Left cardiac atrium (tissue), 4 donors: ENCODE measurements at regions not wholly inside any gene's neighbourhood (a gene's known extent, or its start where the extent isn't known, plus 50 kb on each side); places are given as distances from the start of the nearest gene placed in this dataset.

ENCODE experiments used
- ATAC-seq, 2 donors: fragments of 200-7000 bp; cut with Tn5 transposase; one replicate each; pipeline ENCODE4 v1.9.1; 2020; ENCODE audit warnings: mild to moderate bottlenecking in 2 of 2, moderate library complexity in 2 of 2
- DNase-seq: peaks from one replicate; pipeline ENCODE4 v3.0.0-alpha.2; 2020
- intact Hi-C, 2 donors: fragments of 100-400 bp; cut with DNase I; formaldehyde crosslinking; loops; one replicate each; pipeline versions ENCODE4 v1.14.1 to v1.15.1; 2022 to 2023
- donor health status: DM: no; HTN: yes; CAD: no.
- donor health status: DM: no; HTN: yes; CAD: no; lungs with severe emphysema.
- donor health status: DM: yes; HTN: yes; CAD: no.
- donor health status: Dilated cardiomyopathy.

- DNase-seq (no peak), ATAC-seq (no peak)
- intact Hi-C loops: no loop called here
Observed at GRCh38 chr4:23567338-23567737, 322.5 kb downstream of the PPARGC1A start.

GRCh38 chr4:23560748-23561147 is 329.1 kb downstream of the PPARGC1A start:
- no peak for DNase-seq
- intact Hi-C loops: no loop called here
- ATAC-seq: no peak

- intact Hi-C loops: no loop called here
Observed at GRCh38 chr4:23558101-23558500, 331.7 kb downstream of the PPARGC1A start.

GRCh38 chr4:23547601-23548000 is 342.2 kb downstream of the PPARGC1A start:
- no peak for ATAC-seq
- no peak for DNase-seq
- intact Hi-C loops: no loop called here

More at GRCh38 chr4:23558101-23558500, 331.7 kb downstream of the PPARGC1A start:
- DNase-seq (no peak), ATAC-seq (no peak)

GRCh38 chr4:23547096-23547495 is 342.8 kb downstream of the PPARGC1A start:
- intact Hi-C loops: no loop called here
- ATAC-seq: no peak
- DNase-seq: no peak

DNA sequence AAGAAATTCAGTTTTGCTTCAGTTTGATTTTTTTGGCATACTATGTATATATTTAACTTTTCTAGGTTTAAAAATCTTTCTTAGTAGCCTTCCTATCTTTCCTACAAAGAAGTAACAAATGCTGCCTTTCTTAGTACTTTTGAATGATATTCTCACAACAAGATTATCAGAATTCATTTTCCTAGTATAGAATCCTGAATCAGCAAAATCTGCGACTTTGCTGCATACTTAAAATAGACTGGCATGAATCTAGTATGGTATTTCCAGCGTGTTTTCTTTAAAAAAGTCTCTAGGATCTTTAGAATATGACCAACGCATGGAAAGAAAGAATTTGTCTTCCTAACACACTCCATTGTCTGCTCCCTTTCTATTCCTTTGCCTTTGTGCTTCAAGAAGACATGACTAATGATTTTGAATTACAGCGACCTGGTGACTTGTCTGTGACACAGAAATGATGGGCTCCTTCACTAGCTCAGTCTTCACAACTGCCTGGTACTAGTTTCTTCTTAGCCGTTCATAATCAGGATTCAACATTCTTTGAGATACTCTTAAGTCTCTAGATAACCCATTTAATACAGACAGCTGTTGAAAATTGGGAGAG is 349.8 kb downstream of the PPARGC1A start:
- DNase-seq: no peak
- ATAC-seq: no peak
- intact Hi-C loops: no loop called here

- DNase-seq: no peak
- intact Hi-C loops: no loop called here
- no peak for ATAC-seq
Observed at GRCh38 chr4:23533859-23534258, 356.0 kb downstream of the PPARGC1A start.

DNA sequence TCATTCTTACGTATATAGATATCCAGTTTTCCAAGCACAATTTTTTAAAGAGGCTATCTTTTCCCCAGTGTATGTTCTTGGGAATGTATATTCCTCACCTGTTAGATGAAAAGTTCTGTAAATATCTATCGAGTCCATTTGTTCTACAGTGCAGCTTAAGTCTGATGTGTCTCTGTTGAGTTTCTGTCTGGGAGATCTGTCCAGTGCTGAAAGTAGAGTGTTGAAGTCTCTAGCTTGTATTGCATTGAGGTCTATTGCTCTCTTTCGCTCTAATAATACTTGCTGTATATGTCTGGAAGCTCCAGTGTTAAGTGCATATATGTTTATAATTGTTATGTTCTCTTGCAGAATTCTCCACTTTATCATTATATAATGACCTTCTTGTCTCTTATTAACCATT is 373.1 kb downstream of the PPARGC1A start:
- intact Hi-C loops: no loop called here
- DNase-seq (no peak), ATAC-seq (no peak)

- ATAC-seq: no peak
- intact Hi-C loops: no loop called here
- no peak for DNase-seq
Observed at GRCh38 chr4:23504083-23504482, 385.8 kb downstream of the PPARGC1A start.

GRCh38 chr4:23500894-23501449 is 388.9 kb downstream of the PPARGC1A start:
- DNase-seq (no peak), ATAC-seq (peak in 1 of 2 donors; percentile 30)

GRCh38 chr4:23485801-23486200 is 404.0 kb downstream of the PPARGC1A start:
- ATAC-seq (peak; percentile 40 to 81), DNase-seq (peak; percentile 44)
- intact Hi-C loops: no loop called here

More at GRCh38 chr4:23500894-23501449, 388.9 kb downstream of the PPARGC1A start:
- intact Hi-C loops: no loop called here

DNA sequence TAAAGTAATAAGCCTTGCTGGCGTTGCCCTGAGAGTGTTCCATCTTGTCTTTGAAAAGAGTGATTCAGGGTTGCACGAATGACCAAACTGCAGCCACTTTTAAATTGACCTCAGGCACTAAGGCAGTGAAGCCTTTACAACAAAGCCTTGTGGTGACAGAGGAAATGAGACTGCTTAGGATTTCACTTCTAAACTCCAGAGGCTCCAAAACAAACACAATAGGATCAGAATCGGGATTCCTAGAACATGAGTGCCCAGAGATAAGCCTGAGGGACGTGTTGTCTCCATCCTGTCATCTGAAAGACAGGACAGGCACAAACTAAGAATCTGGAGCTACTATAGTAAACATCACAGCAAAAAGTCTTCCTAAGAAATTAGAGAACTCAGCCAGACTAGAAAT is 405.2 kb downstream of the PPARGC1A start:
- intact Hi-C loops: no loop called here
- DNase-seq (no peak), ATAC-seq (peak in 1 of 2 donors; percentile 52)

DNA sequence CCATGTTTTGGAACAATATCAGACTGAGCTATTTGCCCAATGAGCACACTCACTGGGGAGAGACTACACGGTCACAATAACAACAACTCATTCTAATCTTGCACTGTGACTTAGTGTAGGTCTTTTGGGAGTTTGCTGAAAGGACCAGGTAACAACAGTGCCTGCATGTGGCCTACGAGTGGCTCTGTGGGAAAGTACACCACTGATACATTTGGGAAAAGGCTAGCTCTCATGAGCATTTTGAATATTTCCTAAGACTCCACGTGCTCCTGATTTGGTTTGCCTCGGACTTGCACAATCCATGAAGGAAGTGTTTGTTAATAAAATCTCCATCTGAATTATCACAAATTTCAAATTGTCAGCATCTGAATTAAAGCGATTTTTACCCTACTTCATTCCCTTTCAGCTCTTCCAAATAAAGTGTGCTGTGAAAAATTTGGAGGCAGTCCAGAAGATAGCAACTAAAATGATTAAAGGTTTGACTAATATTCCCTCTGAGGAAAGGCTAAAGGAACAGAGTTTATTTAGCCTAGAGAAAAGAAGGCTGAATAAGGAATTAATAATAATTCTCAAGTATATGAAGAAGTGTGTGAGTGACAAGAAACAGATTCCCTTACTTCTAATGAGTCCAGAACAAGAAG is 406.4 kb downstream of the PPARGC1A start:
- DNase-seq (no peak), ATAC-seq (peak; percentile 55 to 76)
- intact Hi-C loops: no loop called here

DNA sequence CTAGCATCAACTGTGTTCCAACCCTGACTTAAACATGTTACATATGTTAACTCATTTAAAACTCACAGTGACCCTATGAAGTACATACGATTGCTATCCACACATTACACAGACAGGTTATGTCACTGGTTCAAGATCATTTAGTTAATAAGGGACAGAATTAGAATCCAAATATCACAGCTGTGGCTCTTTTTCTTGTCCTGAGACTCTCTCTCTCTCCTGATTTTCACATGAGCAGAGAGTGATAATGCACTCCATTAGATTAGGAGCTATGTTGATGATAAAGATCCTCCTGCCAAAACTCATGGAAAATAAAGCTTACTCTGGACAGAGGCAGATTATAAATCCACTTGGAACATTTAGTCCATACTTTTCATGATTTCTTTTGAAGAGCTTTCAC is 408.3 kb downstream of the PPARGC1A start:
- ATAC-seq (no peak), DNase-seq (no peak)
- intact Hi-C loops: no loop called here

DNA sequence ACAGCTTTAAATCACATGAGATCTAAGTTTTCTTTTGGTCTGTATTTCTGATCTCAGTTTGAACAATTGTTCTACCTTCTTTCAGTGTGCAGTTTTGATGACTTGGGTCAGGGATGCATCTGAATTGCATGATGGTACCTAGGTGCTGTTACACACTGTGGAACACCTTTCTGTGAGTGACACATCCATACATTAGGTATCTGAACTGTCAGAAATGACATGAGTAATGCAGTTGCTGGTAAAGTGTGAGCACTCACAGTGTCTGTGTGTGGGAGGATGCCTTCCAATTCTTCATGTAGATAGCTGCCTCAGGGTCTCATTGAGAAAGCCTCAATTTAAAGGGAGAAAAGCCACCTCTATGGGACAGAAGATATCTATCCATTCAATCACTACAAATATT is 411.9 kb downstream of the PPARGC1A start:
- ATAC-seq (no peak), DNase-seq (no peak)
- intact Hi-C loops: no loop called here

DNA sequence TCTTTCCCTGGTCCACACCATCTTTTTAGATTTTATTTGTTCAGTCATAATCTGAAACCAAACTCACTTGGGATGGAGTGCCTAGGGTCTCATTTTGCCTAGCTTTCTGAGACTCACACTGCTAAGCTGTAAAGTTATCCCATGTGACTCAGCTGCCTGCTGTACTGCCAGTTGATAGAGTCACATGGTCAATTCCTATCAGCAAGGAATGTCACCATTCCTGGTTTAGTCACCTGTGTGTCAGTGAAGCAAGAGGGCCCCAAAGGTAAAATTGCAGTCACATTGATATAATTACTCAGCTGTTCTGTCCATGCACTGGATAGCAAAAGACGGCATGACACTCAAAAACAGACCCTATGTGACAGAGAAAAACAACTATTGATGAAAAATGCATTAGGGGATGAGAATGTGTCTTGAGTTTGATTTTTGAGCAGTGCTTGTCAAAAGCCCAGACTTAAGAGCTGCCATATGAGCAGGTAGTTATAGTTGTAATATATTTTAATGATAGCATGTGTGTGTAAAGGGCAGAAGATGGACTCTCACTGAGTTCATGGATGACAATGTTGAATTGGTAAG is 413.2 kb downstream of the PPARGC1A start:
- DNase-seq (no peak), ATAC-seq (no peak)
- intact Hi-C loops: no loop called here

- ATAC-seq (no peak), DNase-seq (no peak)
- intact Hi-C loops: no loop called here
Observed at GRCh38 chr4:23463071-23463470, 426.8 kb downstream of the PPARGC1A start.

DNA sequence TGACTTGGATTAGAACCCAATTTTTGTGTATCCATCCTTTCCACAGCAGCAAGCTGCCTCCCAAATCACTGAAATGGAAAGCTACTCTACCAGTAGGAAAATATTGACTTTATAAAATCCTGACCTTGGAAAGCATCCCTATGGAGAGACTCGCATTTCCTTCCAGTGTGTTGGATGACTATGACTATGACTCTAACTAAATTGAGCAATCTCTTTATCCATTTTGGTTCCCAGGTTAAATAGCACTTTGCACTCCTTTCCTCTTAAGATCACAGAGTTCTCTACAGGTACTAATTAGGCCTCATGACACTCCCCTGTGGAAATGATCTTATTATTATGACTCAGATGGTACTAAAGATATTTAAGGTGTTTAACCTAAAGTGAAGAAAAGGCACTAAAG is 431.8 kb downstream of the PPARGC1A start:
- ATAC-seq (no peak), DNase-seq (no peak)
- intact Hi-C loops: no loop called here

DNA sequence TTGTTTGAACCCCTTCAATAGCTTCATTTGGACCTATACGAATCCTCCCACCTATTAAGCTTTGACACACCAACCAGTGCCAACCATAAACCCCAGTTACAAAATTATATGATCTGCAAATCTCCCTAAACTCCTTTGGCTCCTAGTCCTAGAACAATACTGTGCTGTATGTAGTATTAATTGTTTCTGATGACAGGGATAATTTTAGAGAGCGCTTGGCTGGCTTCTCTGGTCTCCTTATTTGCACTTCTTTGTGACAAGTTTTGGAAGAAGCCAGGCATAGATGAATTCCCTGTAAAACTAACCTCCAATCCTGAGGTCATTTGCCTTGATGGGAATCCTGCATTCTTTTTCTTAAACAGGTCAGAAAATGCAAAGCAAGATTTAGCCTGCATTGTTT is 433.0 kb downstream of the PPARGC1A start:
- ATAC-seq (peak in 1 of 2 donors; percentile 56), DNase-seq (no peak)
- intact Hi-C loops: no loop called here

- peak; percentile 58 to 76 for ATAC-seq
- DNase-seq: no peak
- intact Hi-C loops: no loop called here
Observed at GRCh38 chr4:23455456-23456158, 434.2 kb downstream of the PPARGC1A start.
